DND-41 (cell line): ENCODE measurements at regions not wholly inside any gene's neighbourhood (a gene's known extent, or its start where the extent isn't known, plus 50 kb on each side); places are given as distances from the start of the nearest gene placed in this dataset.
"Not testable (repeated sequence)": the region's sequence is repeated elsewhere in the genome, so short reads cannot be mapped to it uniquely, and the experiment has no call there.

Experiments
- ATAC-seq: fragments of 200-7000 bp; cut with Tn5 transposase; 3 replicates; pipeline ENCODE4 v1.9.1; 2021; ENCODE audit warnings: low read depth; ENCODE audit not compliant: insufficient read depth
- DNase-seq: peaks from one replicate; pipeline ENCODE4 v3.0.0-alpha.2; 2020
- H2AFZ ChIP-seq: 2 replicates; pipeline ENCODE4 v1.6.0; 2012; ENCODE audit warnings: low read depth, low read length
- H3K27ac ChIP-seq: 2 replicates; pipeline ENCODE4 v1.5.1; 2012; ENCODE audit warnings: low read length, inconsistent platforms
- H3K27me3 ChIP-seq: fragments of 200-600 bp; sonication (generic); 2 replicates; pipeline ENCODE4 v1.6.0; 2012; ENCODE audit warnings: low read length, mild to moderate bottlenecking, inconsistent platforms; ENCODE audit not compliant: insufficient read depth, poor library complexity
- H3K36me3 ChIP-seq: 2 replicates; pipeline ENCODE4 v1.5.1; 2012; ENCODE audit warnings: low read length, inconsistent platforms; ENCODE audit not compliant: insufficient read depth
- H3K4me1 ChIP-seq: 2 replicates; pipeline ENCODE4 v1.5.1; 2012; ENCODE audit warnings: mild to moderate bottlenecking, low read length; ENCODE audit not compliant: insufficient read depth
- H3K4me2 ChIP-seq: 2 replicates; pipeline ENCODE4 v1.6.0; 2012; ENCODE audit warnings: mild to moderate bottlenecking, moderate library complexity, low read length, inconsistent platforms; ENCODE audit not compliant: insufficient read depth
- H3K4me3 ChIP-seq, 2 experiments: fragments of 200-600 bp in 1 of 2; shearing (Covaris generic) in 1 of 2; 2 replicates each; pipeline ENCODE4 v1.5.1; 2012 to 2016; ENCODE audit warnings: inconsistent platforms in 2 of 2, low read length in 2 of 2, mild to moderate bottlenecking in 2 of 2, low read depth in 1 of 2, moderate library complexity in 1 of 2
- H3K79me2 ChIP-seq: 2 replicates; pipeline ENCODE4 v1.6.0; 2012; ENCODE audit warnings: low read length, inconsistent platforms; ENCODE audit not compliant: insufficient read depth
- H3K9ac ChIP-seq: 2 replicates; pipeline ENCODE4 v1.6.0; 2012; ENCODE audit warnings: low read depth, mild to moderate bottlenecking, inconsistent platforms, low read length, moderate library complexity
- H3K9me3 ChIP-seq: 2 replicates; pipeline ENCODE4 v1.5.1; 2012; ENCODE audit warnings: low read length, moderate library complexity, mild to moderate bottlenecking, inconsistent platforms; ENCODE audit not compliant: insufficient read depth, severe bottlenecking
- H4K20me1 ChIP-seq: 2 replicates; pipeline ENCODE4 v1.6.0; 2012; ENCODE audit warnings: low read length; ENCODE audit not compliant: insufficient read depth
- CTCF ChIP-seq: IDR thresholded peaks from 2 replicates; pipeline ENCODE4 v1.5.1; 2012; ENCODE audit warnings: borderline replicate concordance, low read length, moderate library complexity, mild to moderate bottlenecking; ENCODE audit not compliant: poor library complexity, severe bottlenecking; ENCODE audit errors: extremely low read depth
- EZH2 ChIP-seq: IDR thresholded peaks from 3 replicates; pipeline ENCODE4 v1.6.1; 2012; ENCODE audit warnings: borderline replicate concordance, low read depth, mild to moderate bottlenecking, moderate library complexity, low read length, inconsistent platforms; ENCODE audit not compliant: severe bottlenecking

GRCh38 chr6:99819853-99820252 lies 174.2 kb downstream of the MCHR2 start:
- H3K4me1 ChIP-seq, result no peaks in the 10 kb centered on the region
- no peak overlapping the region for H2AFZ ChIP-seq

GRCh38 chr6:99821164-99821563 lies 172.9 kb downstream of the MCHR2 start:
- TF ChIP-seq CTCF, result no peak
- TF ChIP-seq EZH2, result no peak

More at GRCh38 chr6:99819853-99820252, 174.2 kb downstream of the MCHR2 start:
- TF ChIP-seq EZH2 (no peak), CTCF (no peak)
- Histone ChIP-seq H3K4me2 (no peak overlapping the region), H4K20me1 (no peaks in the 10 kb centered on the region), H3K36me3 (no peaks in the 10 kb centered on the region), H3K27me3 (peaks cover 5% of the 10 kb centered on the region), H3K79me2 (no peaks in the 10 kb centered on the region), H3K9me3 (no peaks in the 10 kb centered on the region), H3K4me3 (no peak overlapping the region), H3K27ac (no peak overlapping the region), H3K9ac (no peak overlapping the region)
- ATAC-seq (no peak), DNase-seq (no peak)

GRCh38 chr6:99822741-99823512 lies 171.1 kb downstream of the MCHR2 start:
- H2AFZ ChIP-seq, result no peak overlapping the region
- ATAC-seq (peak; percentile 58; the same call in 2 of the 3 replicates), DNase-seq (peak; percentile 6)
- H3K36me3 ChIP-seq, result no peaks in the 10 kb centered on the region
- H3K9ac ChIP-seq, result no peak overlapping the region
- no peak overlapping the region for H3K4me2 ChIP-seq
- no peaks in the 10 kb centered on the region for H3K9me3 ChIP-seq
- H3K79me2 ChIP-seq, result no peaks in the 10 kb centered on the region
- no peak overlapping the region for H3K27ac ChIP-seq
- TF ChIP-seq CTCF (peak; percentile 57), EZH2 (no peak)
- no peak overlapping the region for H3K4me3 ChIP-seq
- H3K27me3 ChIP-seq, result peaks cover 5% of the 10 kb centered on the region
- H3K4me1 ChIP-seq, result no peaks in the 10 kb centered on the region
- H4K20me1 ChIP-seq, result no peaks in the 10 kb centered on the region

More at GRCh38 chr6:99821164-99821563, 172.9 kb downstream of the MCHR2 start:
- Histone ChIP-seq H3K4me3 (no peak overlapping the region), H3K9me3 (no peaks in the 10 kb centered on the region), H4K20me1 (no peaks in the 10 kb centered on the region), H3K4me1 (no peaks in the 10 kb centered on the region), H3K79me2 (no peaks in the 10 kb centered on the region), H3K36me3 (no peaks in the 10 kb centered on the region), H3K9ac (no peak overlapping the region), H2AFZ (no peak overlapping the region), H3K4me2 (no peak overlapping the region), H3K27ac (no peak overlapping the region), H3K27me3 (peaks cover 5% of the 10 kb centered on the region)
- ATAC-seq, result no peak
- DNase-seq, result no peak

GRCh38 chr6:99823513-99824235 lies 170.3 kb downstream of the MCHR2 start:
- not testable (repeated sequence) for H2AFZ ChIP-seq, ATAC-seq, H3K4me3 ChIP-seq

More at GRCh38 chr6:99823513-99824235, 170.3 kb downstream of the MCHR2 start:
- not testable (repeated sequence) for H3K27ac ChIP-seq, H4K20me1 ChIP-seq, H3K4me1 ChIP-seq, DNase-seq, H3K9me3 ChIP-seq, H3K36me3 ChIP-seq, H3K27me3 ChIP-seq, H3K79me2 ChIP-seq, H3K9ac ChIP-seq, H3K4me2 ChIP-seq
